ENCODE measurements at regions not wholly inside any gene's neighbourhood (a gene's known extent, or its start where the extent isn't known, plus 50 kb on each side); places are given as distances from the start of the nearest gene placed in this dataset.

DNA sequence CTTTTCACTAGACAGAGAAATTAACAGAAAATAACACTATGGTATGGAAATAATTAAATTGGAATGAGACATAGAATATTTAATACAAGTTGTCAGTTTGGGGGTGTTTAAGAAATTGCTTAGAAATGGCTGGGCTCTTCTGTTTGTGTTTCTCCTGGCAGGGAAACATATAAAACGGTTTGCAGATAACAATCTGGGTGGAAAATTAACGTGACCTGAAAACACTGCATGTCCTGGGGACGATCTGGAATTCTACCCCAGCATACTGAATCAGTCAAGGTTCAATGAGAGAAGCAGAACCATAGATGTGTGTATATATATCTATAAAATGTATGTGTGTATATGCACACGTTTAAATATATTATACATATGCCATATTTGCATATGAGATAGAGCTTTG lies 109.8 kb downstream of the SPATA18 start (continued):
- TF ChIP-seq, protein P1, sequence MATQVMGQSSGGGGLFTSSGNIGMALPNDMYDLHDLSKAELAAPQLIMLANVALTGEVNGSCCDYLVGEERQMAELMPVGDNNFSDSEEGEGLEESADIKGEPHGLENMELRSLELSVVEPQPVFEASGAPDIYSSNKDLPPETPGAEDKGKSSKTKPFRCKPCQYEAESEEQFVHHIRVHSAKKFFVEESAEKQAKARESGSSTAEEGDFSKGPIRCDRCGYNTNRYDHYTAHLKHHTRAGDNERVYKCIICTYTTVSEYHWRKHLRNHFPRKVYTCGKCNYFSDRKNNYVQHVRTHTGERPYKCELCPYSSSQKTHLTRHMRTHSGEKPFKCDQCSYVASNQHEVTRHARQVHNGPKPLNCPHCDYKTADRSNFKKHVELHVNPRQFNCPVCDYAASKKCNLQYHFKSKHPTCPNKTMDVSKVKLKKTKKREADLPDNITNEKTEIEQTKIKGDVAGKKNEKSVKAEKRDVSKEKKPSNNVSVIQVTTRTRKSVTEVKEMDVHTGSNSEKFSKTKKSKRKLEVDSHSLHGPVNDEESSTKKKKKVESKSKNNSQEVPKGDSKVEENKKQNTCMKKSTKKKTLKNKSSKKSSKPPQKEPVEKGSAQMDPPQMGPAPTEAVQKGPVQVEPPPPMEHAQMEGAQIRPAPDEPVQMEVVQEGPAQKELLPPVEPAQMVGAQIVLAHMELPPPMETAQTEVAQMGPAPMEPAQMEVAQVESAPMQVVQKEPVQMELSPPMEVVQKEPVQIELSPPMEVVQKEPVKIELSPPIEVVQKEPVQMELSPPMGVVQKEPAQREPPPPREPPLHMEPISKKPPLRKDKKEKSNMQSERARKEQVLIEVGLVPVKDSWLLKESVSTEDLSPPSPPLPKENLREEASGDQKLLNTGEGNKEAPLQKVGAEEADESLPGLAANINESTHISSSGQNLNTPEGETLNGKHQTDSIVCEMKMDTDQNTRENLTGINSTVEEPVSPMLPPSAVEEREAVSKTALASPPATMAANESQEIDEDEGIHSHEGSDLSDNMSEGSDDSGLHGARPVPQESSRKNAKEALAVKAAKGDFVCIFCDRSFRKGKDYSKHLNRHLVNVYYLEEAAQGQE (IDR thresholded peaks at IDR 0.05) = no peak

DNA sequence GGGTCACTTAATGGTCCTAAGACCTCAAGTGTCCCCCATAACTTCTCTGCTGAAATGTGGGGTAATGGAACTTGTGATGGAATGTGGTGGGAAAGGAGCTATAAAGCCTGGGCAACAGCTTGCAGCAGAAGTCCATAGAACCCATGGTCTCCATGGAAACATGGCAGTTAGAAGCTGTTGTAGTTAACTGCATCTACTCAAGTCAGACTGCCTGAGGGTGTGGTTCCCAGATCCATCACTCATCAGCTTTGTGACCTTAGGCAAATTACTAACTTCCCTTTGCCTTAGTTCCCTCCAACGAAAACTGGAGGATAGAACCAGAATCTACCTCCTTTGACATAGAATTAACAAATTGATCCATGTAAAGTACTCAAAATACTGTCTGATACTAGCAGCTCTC lies 113.0 kb downstream of the SPATA18 start:
- 60% methylated on average over 1 of the region's 1 CpG for WGBS
- no peak for TF ChIP-seq SP1 (IDR thresholded peaks at IDR 0.05)
- TF ChIP-seq HNF4A (conservative IDR thresholded peaks at IDR 0.05) = no peak
- TF ChIP-seq NR2F2 (IDR thresholded peaks at IDR 0.05) = no peak
- TF ChIP-seq TAF1 (conservative IDR thresholded peaks at IDR 0.05) = no peak
- TF ChIP-seq HNF4G (IDR thresholded peaks at IDR 0.05) = no peak
- TF ChIP-seq, protein P2, sequence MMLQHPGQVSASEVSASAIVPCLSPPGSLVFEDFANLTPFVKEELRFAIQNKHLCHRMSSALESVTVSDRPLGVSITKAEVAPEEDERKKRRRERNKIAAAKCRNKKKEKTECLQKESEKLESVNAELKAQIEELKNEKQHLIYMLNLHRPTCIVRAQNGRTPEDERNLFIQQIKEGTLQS (IDR thresholded peaks at IDR 0.05) = no peak
- TF ChIP-seq, protein P3, sequence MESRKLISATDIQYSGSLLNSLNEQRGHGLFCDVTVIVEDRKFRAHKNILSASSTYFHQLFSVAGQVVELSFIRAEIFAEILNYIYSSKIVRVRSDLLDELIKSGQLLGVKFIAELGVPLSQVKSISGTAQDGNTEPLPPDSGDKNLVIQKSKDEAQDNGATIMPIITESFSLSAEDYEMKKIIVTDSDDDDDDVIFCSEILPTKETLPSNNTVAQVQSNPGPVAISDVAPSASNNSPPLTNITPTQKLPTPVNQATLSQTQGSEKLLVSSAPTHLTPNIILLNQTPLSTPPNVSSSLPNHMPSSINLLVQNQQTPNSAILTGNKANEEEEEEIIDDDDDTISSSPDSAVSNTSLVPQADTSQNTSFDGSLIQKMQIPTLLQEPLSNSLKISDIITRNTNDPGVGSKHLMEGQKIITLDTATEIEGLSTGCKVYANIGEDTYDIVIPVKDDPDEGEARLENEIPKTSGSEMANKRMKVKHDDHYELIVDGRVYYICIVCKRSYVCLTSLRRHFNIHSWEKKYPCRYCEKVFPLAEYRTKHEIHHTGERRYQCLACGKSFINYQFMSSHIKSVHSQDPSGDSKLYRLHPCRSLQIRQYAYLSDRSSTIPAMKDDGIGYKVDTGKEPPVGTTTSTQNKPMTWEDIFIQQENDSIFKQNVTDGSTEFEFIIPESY (IDR thresholded peaks at IDR 0.05) = no peak
- no peak for TF ChIP-seq RXRA (IDR thresholded peaks at IDR 0.05)
- no peak for TF ChIP-seq FOXA1 (IDR thresholded peaks at IDR 0.05)
- TF ChIP-seq, protein P4, sequence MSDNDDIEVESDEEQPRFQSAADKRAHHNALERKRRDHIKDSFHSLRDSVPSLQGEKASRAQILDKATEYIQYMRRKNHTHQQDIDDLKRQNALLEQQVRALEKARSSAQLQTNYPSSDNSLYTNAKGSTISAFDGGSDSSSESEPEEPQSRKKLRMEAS (IDR thresholded peaks at IDR 0.05) = no peak
- no peak for TF ChIP-seq RAD21 (IDR thresholded peaks at IDR 0.05)
- no peak for TF ChIP-seq JUND (IDR thresholded peaks at IDR 0.05)
- TF ChIP-seq, protein P1 (IDR thresholded peaks at IDR 0.05) = no peak
- DNase-seq (ENCODE audit: low spot score) = no peak
- Histone ChIP-seq H3K9ac (ENCODE audit: low read depth in 1 of 2, low read length in 2 of 2) (no peak overlapping the region), H3K27ac (ENCODE audit: low read depth in 1 of 2, low read length in 2 of 2) (no peak overlapping the region), H3K4me3 (ENCODE audit: low read depth in 1 of 3, low read length in 3 of 3) (no peak overlapping the region), H3K36me3 (ENCODE audit: control insufficient read depth in 4 of 4, insufficient read depth in 3 of 4, low read depth in 1 of 4, low read length in 3 of 4) (no peaks in the 10 kb centered on the region), H3K4me1 (ENCODE audit: control insufficient read depth in 4 of 4, insufficient read depth in 4 of 4, low read length in 3 of 4) (no peaks in the 10 kb centered on the region), H3K9me3 (ENCODE audit: control insufficient read depth in 4 of 4, low read length in 3 of 4) (peaks cover 0 to 3% (median 0%) of the 10 kb centered on the region in 4 donors), H3K27me3 (ENCODE audit: control insufficient read depth in 4 of 4, insufficient read depth in 4 of 4, low read length in 3 of 4) (no peaks in the 10 kb centered on the region)

Measured in liver (tissue), 7 donors.